BE2C (cell line): ENCODE measurements at regions not wholly inside any gene's neighbourhood (a gene's known extent, or its start where the extent isn't known, plus 50 kb on each side); places are given as distances from the start of the nearest gene placed in this dataset.

ENCODE experiments used
- DNase-seq: peaks from one replicate; pipeline ENCODE4 v3.0.0-alpha.2; 2020
- H3K27me3 ChIP-seq: fragments of 250-450 bp; sonication (Bioruptor Pico); 2 replicates; pipeline ENCODE4 v1.5.1; 2020; ENCODE audit warnings: mild to moderate bottlenecking
- H3K36me3 ChIP-seq: fragments of 250-450 bp; sonication (Bioruptor Pico); 2 replicates; pipeline ENCODE4 v1.5.1; 2020; ENCODE audit warnings: mild to moderate bottlenecking
- H3K4me1 ChIP-seq: fragments of 250-450 bp; sonication (Bioruptor Pico); 2 replicates; pipeline ENCODE4 v1.5.1; 2020
- H3K4me3 ChIP-seq: 2 replicates; pipeline ENCODE4 v1.5.1; 2011; ENCODE audit warnings: low read depth, low read length
- H3K9me3 ChIP-seq: fragments of 250-450 bp; sonication (Bioruptor Pico); 2 replicates; pipeline ENCODE4 v1.5.1; 2020
- CTCF ChIP-seq: IDR thresholded peaks from 2 replicates; pipeline ENCODE4 v1.5.1; 2012; ENCODE audit warnings: mild to moderate bottlenecking, low read depth, low read length

- no peak for DNase-seq
- no peaks in the 10 kb centered on the region for H3K9me3 ChIP-seq
- H3K4me1 ChIP-seq = no peaks in the 10 kb centered on the region
- TF ChIP-seq CTCF = no peak
- H3K36me3 ChIP-seq = no peaks in the 10 kb centered on the region
- H3K27me3 ChIP-seq = no peaks in the 10 kb centered on the region
- H3K4me3 ChIP-seq = no peak overlapping the region
These were observed 366.3 kb upstream of the IRX4 start for GRCh38 chr5:2249026-2249425.

- H3K4me1 ChIP-seq = no peaks in the 10 kb centered on the region
- no peak overlapping the region for H3K4me3 ChIP-seq
- DNase-seq = no peak
- no peak for TF ChIP-seq CTCF
- H3K9me3 ChIP-seq = no peaks in the 10 kb centered on the region
- no peaks in the 10 kb centered on the region for H3K27me3 ChIP-seq
- H3K36me3 ChIP-seq = no peaks in the 10 kb centered on the region
These were observed 359.8 kb upstream of the IRX4 start for GRCh38 chr5:2242539-2242938.

DNA sequence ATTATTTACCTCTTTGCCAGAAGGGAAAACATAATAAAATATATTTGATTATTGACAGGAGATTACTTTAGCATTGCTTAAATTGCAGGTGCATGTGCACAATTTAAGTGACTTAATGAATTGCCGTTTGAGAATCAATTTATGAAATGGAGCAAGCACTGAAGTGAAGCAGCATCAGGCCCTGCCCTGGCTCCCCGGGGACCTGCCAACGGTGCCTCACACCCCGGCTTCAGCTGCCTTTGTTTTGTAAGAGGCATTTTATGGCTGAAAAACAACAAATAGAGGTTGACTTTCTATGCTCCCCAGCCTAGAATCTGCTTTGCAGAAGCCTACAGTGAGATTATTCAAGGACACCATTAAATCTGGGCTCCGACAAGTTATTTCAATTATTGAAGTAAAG is 359.1 kb upstream of the IRX4 start:
- no peak for DNase-seq
- Histone ChIP-seq H3K9me3 (no peaks in the 10 kb centered on the region), H3K4me3 (no peak overlapping the region), H3K4me1 (no peaks in the 10 kb centered on the region), H3K36me3 (no peaks in the 10 kb centered on the region), H3K27me3 (no peaks in the 10 kb centered on the region)
- TF ChIP-seq CTCF = no peak

DNA sequence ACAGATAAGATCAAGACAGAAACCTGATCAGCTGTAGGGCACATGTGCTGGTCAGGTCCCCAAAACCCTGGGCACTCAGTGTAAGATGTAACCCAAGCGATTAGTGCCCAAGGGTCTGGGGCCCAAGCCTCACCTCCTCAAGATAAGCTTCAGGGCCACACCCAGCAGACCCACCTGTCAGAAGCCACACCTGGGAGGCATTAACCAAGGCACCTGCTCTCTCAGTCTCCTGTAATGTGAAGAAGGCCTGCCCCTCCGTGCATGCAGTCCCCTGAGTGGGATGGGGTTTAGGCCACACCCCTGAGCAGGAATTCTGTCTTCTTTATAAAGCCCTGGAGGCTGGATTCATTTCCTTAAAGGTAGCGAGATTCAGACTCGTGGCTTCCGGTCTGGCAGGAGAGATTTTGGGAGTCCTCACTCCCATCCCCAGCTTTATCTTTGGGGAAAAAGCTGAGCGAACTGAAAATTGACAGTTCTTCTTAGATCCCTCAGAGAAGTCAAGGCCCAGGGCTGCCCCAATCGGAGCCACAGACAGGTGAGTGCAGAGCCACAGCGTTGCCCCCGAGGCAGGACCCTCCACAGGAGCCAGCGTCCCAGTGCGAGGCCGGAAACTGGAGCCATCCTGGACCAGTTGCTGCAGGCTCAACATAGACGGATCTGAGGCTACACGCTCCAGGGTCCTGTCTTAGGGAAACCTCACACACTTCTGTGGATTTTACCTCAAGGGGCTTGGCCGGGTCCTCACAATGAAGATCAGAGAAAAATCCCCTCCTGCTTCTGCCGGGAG is 357.6 kb upstream of the IRX4 start:
- Histone ChIP-seq H3K9me3 (no peaks in the 10 kb centered on the region), H3K4me3 (no peak overlapping the region), H3K36me3 (no peaks in the 10 kb centered on the region), H3K27me3 (no peaks in the 10 kb centered on the region), H3K4me1 (no peaks in the 10 kb centered on the region)
- TF ChIP-seq CTCF = no peak
- no peak for DNase-seq

- Histone ChIP-seq H3K9me3 (no peaks in the 10 kb centered on the region), H3K4me3 (no peak overlapping the region), H3K36me3 (no peaks in the 10 kb centered on the region), H3K27me3 (no peaks in the 10 kb centered on the region), H3K4me1 (no peaks in the 10 kb centered on the region)
- DNase-seq = no peak
- no peak for TF ChIP-seq CTCF
These were observed 356.6 kb upstream of the IRX4 start for GRCh38 chr5:2239201-2239910.

DNA sequence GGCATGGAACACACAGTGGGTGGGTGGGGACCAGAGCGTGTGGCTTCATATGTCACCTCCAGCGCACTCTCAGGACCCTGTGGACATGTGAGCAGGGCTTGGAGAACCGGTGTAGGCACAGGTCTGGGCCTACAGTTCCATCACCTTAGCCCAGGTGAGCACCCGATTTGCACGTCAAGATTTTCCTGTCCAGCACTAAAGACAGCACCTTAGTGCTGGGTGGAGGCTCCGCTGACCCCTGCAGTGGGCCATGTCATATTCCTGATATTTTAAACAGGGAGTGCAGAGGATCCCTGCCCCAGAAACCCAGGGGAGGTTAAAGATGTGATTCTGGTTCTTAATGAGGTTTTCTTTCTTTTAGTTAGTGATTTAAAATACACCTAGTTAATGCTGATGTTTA is 356.0 kb upstream of the IRX4 start:
- Histone ChIP-seq H3K36me3 (no peaks in the 10 kb centered on the region), H3K9me3 (no peaks in the 10 kb centered on the region), H3K4me1 (no peaks in the 10 kb centered on the region), H3K4me3 (no peak overlapping the region), H3K27me3 (no peaks in the 10 kb centered on the region)
- TF ChIP-seq CTCF = no peak
- no peak for DNase-seq
